NCI-H524 (cell line): ENCODE measurements at regions not wholly inside any gene's neighbourhood (a gene's known extent, or its start where the extent isn't known, plus 50 kb on each side); places are given as distances from the start of the nearest gene placed in this dataset.
"Not testable (repeated sequence)": the region's sequence is repeated elsewhere in the genome, so short reads cannot be mapped to it uniquely, and the experiment has no call there.

ENCODE experiments used
- DNase-seq, 2 experiments: peaks; one replicate each; lab custom pipeline; 2025; lab: John Stamatoyannopoulos, UW

- not testable (repeated sequence) for DNase-seq
These were observed 669.7 kb upstream of the CTNND2 start for GRCh38 chr5:12573916-12574297.

- DNase-seq = no peak
These were observed 666.4 kb upstream of the CTNND2 start for GRCh38 chr5:12570688-12571087.

GRCh38 chr5:12566441-12566840 lies 662.2 kb upstream of the CTNND2 start:
- peak in 1 of 2 experiments; percentile 40 for DNase-seq

- DNase-seq = no peak
These were observed 652.8 kb upstream of the CTNND2 start for GRCh38 chr5:12557012-12557411.

DNA sequence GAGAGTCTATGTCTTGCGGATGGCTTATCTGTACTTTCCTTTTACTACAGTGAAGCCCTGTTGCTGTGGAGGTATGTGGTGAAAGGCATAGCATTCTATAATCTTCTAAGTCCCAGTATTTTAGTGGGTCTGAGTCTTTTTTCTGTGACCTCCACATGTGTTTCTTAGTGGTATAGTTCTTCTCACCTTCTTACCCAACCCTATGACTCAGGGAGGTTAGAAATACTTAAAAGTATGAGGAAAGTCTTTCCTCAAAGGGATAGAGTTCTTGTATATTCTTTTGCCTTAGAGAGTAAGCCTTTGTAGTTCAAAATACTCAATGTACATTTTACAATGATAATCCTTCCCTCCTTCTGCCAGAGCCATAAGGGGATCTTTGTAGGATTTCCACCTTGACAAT lies 621.9 kb upstream of the CTNND2 start:
- DNase-seq = peak in 1 of 2 experiments; percentile 57

- DNase-seq = no peak
These were observed 617.9 kb upstream of the CTNND2 start for GRCh38 chr5:12522116-12522515.

DNA sequence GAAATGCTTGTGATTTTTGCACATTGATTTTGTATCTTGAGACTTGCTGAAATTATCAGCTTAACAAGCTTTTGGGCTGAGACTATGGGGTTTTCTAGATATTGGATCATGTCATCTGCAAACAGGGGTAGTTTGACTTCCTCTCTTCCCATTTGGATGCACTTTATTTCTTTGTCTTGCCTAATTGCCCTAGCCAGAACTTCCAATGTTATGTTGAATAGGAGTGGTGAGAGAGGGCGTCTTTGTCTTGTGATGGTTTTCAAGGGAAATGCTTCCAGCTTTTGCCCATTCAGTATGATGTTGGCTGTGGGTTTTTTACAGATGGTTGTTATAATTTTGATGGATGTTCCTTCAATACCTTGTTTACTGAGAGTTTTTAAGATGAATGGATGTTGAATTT lies 600.7 kb upstream of the CTNND2 start:
- not testable (repeated sequence) for DNase-seq

GRCh38 chr5:12488161-12488560 lies 583.9 kb upstream of the CTNND2 start:
- DNase-seq = peak in 1 of 2 experiments; percentile 37

DNA sequence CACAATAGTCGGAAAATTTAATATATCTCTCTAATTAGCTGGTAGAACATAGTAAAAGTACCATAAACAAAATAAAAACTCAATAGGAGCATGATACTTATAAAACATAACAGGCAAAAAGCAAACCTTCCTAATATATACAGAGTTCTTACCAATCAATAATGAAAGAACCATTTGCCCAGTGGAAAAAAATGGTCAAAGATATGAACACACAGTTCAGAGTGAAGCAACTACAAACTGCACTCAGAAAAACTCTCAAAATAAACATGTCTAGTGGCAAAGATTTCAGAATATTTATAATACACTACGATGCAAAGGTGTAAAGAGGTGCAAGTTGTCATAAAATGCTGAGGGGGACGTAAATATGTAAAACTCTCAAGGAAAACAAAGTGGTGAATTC lies 576.2 kb upstream of the CTNND2 start:
- DNase-seq = no peak

GRCh38 chr5:12477554-12477953 lies 573.3 kb upstream of the CTNND2 start:
- DNase-seq = no peak

GRCh38 chr5:12467799-12468198 lies 563.6 kb upstream of the CTNND2 start:
- DNase-seq = no peak

DNA sequence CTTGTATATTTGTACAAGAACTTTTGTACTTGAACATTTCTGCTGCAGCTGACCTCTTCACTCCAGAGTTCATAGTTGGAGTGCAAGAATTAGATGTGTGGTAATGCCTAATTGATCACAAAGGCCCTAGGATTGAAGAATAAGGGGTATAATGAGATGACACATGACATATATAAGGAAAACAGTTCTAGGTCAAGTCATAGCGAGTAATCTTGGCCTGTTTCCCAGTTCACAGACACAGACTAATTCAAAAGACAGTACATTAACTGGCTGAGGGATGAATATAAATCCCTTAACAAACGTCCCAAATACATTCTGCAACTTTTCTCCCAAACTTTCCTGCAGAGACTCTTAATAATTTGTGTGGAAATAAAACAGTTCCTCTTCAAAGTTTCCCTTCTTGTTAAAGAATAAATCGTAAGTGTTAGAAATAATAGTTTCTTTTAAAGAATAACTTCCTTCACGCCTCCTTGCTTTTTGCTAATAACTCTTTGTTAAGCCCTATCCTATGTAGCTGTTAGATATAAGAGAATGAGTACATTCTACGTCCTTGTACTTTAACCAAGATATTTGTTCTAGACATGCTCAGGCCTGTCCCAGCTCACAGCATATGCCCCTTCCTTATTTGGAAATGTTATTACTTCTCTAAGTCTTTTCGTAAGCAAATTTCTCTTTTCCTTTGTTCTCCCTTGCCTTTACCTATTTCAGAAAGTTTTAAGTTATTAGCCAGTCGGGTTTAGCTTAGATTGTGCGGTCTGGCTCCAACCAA lies 556.4 kb upstream of the CTNND2 start:
- peak in 1 of 2 experiments; percentile 8 for DNase-seq

- no peak for DNase-seq
These were observed 555.1 kb upstream of the CTNND2 start for GRCh38 chr5:12459326-12459725.

- no peak for DNase-seq
These were observed 514.8 kb upstream of the CTNND2 start for GRCh38 chr5:12419075-12419474.

DNA sequence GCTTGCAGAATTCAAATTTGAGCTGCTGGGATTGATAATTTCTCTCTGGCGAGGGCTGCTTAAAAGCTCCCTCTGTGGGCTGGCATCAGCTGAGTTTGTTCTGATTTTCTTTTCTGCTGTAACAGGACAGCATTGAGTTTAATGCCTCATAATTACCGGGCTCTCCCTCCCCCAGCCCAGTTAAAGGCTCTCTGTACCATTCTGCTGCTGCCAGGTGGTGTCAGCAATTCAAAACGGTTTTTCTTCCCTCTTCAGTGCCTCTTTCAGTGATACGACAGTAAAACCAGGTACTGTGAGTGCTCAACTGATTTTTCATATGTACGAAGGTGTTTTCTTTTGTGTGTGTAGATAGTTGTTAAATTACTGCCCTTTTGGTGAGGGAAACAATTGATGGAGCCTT lies 509.3 kb upstream of the CTNND2 start:
- peak; percentile 80 to 85 for DNase-seq

GRCh38 chr5:12413075-12413474 lies 508.8 kb upstream of the CTNND2 start:
- no peak for DNase-seq

- DNase-seq = no peak
These were observed 495.6 kb upstream of the CTNND2 start for GRCh38 chr5:12399868-12400267.

DNA sequence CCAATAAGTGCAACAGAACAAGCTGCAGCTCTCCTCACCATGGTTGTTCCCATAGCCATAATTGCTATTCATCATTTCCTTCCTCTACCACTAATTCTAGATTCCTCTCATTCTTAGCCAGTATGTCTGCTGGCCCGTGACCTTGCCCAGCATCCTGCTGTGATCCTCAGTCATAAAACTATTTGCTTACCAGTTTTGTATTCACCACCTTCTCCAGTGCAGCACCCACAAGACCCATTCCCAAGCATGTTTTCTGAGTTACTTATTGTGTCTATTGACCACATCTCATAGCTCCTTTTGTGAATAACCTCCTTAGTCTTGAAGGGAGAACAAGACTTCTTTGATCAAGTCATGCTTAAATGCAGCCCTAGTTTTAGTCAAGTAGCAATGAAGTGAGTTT lies 488.0 kb upstream of the CTNND2 start:
- DNase-seq = no peak

DNA sequence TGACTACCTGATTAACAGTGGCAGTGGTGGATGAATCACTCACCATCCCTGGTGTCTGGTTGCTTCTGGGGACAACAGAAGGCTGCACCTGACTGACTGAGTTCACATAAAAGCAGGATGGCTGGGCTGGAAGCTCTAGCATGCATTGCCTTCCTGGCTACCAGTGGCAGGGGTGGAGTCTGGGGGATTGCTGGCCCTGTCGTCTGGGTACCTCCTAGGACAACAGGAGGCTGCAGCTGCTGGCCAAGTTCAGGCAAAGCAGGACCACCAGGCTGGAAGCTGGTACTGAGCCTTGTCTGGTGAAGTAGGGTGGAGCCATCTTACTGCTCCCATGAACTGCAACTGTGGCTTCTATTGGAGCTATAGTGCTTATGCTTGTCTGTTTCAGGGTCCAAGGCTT lies 480.8 kb upstream of the CTNND2 start:
- no peak for DNase-seq

DNA sequence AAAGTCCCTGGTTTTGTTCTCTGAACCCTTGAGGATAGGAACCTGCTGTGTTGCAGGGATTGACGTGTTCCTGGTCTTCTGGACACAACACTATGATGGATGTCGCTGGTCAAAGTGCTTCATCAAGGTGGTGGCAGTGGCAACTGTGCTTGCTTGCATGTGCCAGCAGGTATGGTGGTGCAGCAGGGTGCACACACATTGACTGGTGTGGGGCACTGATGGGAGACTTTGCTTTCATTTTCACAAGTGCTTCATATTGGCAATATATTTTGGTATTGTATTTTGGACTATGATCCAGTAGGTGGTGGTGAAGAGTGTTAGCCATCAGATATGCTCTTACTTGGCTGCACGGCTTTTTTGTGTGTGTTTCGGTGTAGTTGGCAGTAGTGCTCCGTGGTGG lies 479.8 kb upstream of the CTNND2 start:
- no peak for DNase-seq

GRCh38 chr5:12367973-12368372 lies 463.7 kb upstream of the CTNND2 start:
- DNase-seq = no peak

- no peak for DNase-seq
These were observed 456.0 kb upstream of the CTNND2 start for GRCh38 chr5:12360218-12360617.

GRCh38 chr5:12358371-12359090 lies 454.3 kb upstream of the CTNND2 start:
- no peak for DNase-seq

DNA sequence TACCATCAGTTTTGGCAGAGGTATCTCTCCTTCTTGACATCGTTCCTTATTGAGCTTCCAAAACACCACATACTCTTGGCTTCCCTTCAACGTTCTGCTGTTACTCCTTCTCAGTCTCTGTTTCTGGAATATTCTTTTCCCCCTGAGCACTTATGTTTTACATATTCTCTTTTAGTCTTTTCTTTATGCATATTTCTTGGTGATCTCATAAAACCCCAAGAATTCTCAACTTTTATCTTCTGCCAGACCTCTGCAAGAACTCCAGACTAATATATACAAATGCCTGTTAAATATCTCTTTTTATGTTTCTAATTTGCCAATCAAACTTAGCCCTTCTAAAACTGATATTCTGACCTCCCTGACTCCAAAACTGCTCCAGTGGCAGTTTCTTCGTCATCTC lies 453.4 kb upstream of the CTNND2 start:
- no peak for DNase-seq
